B cell (primary cell): ENCODE measurements at regions not wholly inside any gene's neighbourhood (a gene's known extent, or its start where the extent isn't known, plus 50 kb on each side); places are given as distances from the start of the nearest gene placed in this dataset.

ENCODE experiments used
- ATAC-seq: fragments of 200-7000 bp; cut with Tn5 transposase; one replicate; pipeline ENCODE4 v1.10.0; 2021; ENCODE audit warnings: low read depth, mild to moderate bottlenecking, moderate number of reproducible peaks, moderate library complexity
- CTCF ChIA-PET: fragments of 350-600 bp; sonication (Branson Sonifier 250); formaldehyde crosslinking; loops from one replicate; lab custom pipeline; 2021; ENCODE audit warnings: antibody characterized with exemption, inconsistent platforms; lab: Charles Lee
- POLR2A ChIA-PET: fragments of 350-600 bp; sonication (Branson Sonifier 250); formaldehyde crosslinking; loops from one replicate; lab custom pipeline; 2021; ENCODE audit warnings: antibody characterized with exemption; lab: Charles Lee
- DNase-seq: peaks from one replicate; pipeline ENCODE4 v3.0.0; 2013
- H2AFZ ChIP-seq: 2 replicates; pipeline ENCODE4 v1.6.1; 2012; ENCODE audit warnings: mild to moderate bottlenecking, low read depth, low read length; ENCODE audit not compliant: insufficient read depth, poor library complexity, severe bottlenecking
- H3K27ac ChIP-seq, 2 donors: 1 replicate in 1 of 2; 2 replicates in 1 of 2; pipeline ENCODE4 v1.5.1; 2012 to 2013; ENCODE audit warnings: low read length in 2 of 2, mild to moderate bottlenecking in 2 of 2, moderate library complexity in 1 of 2
- H3K27me3 ChIP-seq, 4 experiments: fragments of 200-600 bp in 1 of 4; sonication (generic) in 1 of 4; replicated peaks in 1 of 4; 1 replicate in 2 of 4; 2 replicates in 2 of 4; pipeline versions ENCODE4 v1.6.1 to v1.7.0; 2013 to 2016; ENCODE audit warnings: low read length in 3 of 4, mild to moderate bottlenecking in 2 of 4, mixed read lengths in 1 of 4, moderate library complexity in 1 of 4; ENCODE audit not compliant: insufficient read depth in 4 of 4, control insufficient read depth in 3 of 4; ENCODE audit errors: control extremely low read depth in 1 of 4
- H3K36me3 ChIP-seq, 2 experiments: replicated peaks in 1 of 2; 1 replicate in 1 of 2; 2 replicates in 1 of 2; pipeline versions ENCODE4 v1.6.1 to v1.7.1; 2013; ENCODE audit warnings: low read length in 1 of 2; ENCODE audit not compliant: insufficient read depth in 2 of 2, control insufficient read depth in 1 of 2; ENCODE audit errors: control extremely low read depth in 1 of 2, extremely low read depth in 1 of 2
- H3K4me1 ChIP-seq, 2 donors: fragments of 200-600 bp in 1 of 2; sonication (generic) in 1 of 2; 1 replicate in 1 of 2; 2 replicates in 1 of 2; pipeline versions ENCODE4 v1.5.1 to v1.6.1; 2013 to 2017; ENCODE audit warnings: low read length in 2 of 2; ENCODE audit not compliant: control insufficient read depth in 2 of 2, insufficient read depth in 2 of 2
- H3K4me2 ChIP-seq: replicated peaks from 2 replicates; pipeline ENCODE3; 2012; ENCODE audit warnings: mild to moderate bottlenecking, low read depth, low read length; ENCODE audit not compliant: poor library complexity, severe bottlenecking
- H3K4me3 ChIP-seq, 5 experiments: fragments of 200-600 bp in 1 of 5; sonication (generic) in 1 of 5; 1 replicate in 3 of 5; 2 replicates in 2 of 5; pipeline versions ENCODE4 v1.5.1 to v1.7.0; 2011 to 2016; ENCODE audit warnings: low read length in 4 of 5, mild to moderate bottlenecking in 4 of 5, low read depth in 2 of 5, control low read depth in 1 of 5, moderate library complexity in 1 of 5; ENCODE audit not compliant: insufficient read depth in 1 of 5; ENCODE audit errors: control extremely low read depth in 1 of 5, extremely low read depth in 1 of 5
- H3K79me2 ChIP-seq: fragments of 200-600 bp; sonication (generic); one replicate; pipeline ENCODE4 v1.6.0; 2016; ENCODE audit warnings: low read length; ENCODE audit not compliant: control insufficient read depth, insufficient read depth
- H3K9ac ChIP-seq: fragments of 200-600 bp; sonication (generic); 2 replicates; pipeline ENCODE4 v1.6.1; 2017; ENCODE audit warnings: mild to moderate bottlenecking, low read length, moderate library complexity
- H3K9me3 ChIP-seq, 3 donors: one replicate each; pipeline versions ENCODE4 v1.6.1 to v1.7.1; 2013; ENCODE audit warnings: low read length in 2 of 3; ENCODE audit not compliant: control insufficient read depth in 2 of 3, insufficient read depth in 1 of 3; ENCODE audit errors: control extremely low read depth in 1 of 3
- H4K20me1 ChIP-seq: 2 replicates; pipeline ENCODE4 v1.6.0; 2012; ENCODE audit warnings: mild to moderate bottlenecking, low read length; ENCODE audit not compliant: insufficient read depth, control insufficient read depth, poor library complexity, severe bottlenecking
- H3K27ac Mint-ChIP-seq: one replicate; pipeline ENCODE4 v1.8.0; 2021; ENCODE audit warnings: mixed read lengths
- H3K27me3 Mint-ChIP-seq: one replicate; pipeline ENCODE4 v1.8.0; 2021; ENCODE audit warnings: mixed read lengths
- H3K4me1 Mint-ChIP-seq: one replicate; pipeline ENCODE4 v1.8.0; 2021; ENCODE audit warnings: mixed read lengths
- H3K4me3 Mint-ChIP-seq: one replicate; pipeline ENCODE4 v1.8.0; 2021; ENCODE audit warnings: mixed read lengths
- H3K9me3 Mint-ChIP-seq: one replicate; pipeline ENCODE4 v1.8.0; 2022; ENCODE audit warnings: mixed read lengths; ENCODE audit not compliant: insufficient read depth
- EZH2 ChIP-seq: IDR thresholded peaks from 2 replicates; pipeline ENCODE4 v1.6.1; 2012; ENCODE audit warnings: borderline replicate concordance, low read depth, mild to moderate bottlenecking, moderate library complexity, low read length; ENCODE audit not compliant: insufficient read depth, poor library complexity, severe bottlenecking
- WGBS: methylation state at CpG from one replicate; pipeline ENCODE4 v1.1.5; 2013; ENCODE audit warnings: missing lambda C conversion rate; ENCODE audit not compliant: insufficient coverage; 5-methylcytosine and 5-hydroxymethylcytosine counted together
- intact Hi-C: fragments of 100-400 bp; cut with micrococcal nuclease; formaldehyde crosslinking; loops from one replicate; pipeline ENCODE4 v1.10.0; 2022
- TF ChIP-seq, protein P1 (sequence below): fragments of 200-600 bp; IDR thresholded peaks from one replicate; pipeline ENCODE4 v1.8.0; 2022; ENCODE audit warnings: antibody characterized with exemption, mild to moderate bottlenecking

- DNase-seq: no peak
- Mint-ChIP-seq H3K4me3 (no peak overlapping the region), H3K27me3 (no peaks in the 10 kb centered on the region), H3K4me1 (no peaks in the 10 kb centered on the region), H3K27ac (no peak overlapping the region), H3K9me3 (no peaks in the 10 kb centered on the region)
- TF ChIP-seq, protein P1, sequence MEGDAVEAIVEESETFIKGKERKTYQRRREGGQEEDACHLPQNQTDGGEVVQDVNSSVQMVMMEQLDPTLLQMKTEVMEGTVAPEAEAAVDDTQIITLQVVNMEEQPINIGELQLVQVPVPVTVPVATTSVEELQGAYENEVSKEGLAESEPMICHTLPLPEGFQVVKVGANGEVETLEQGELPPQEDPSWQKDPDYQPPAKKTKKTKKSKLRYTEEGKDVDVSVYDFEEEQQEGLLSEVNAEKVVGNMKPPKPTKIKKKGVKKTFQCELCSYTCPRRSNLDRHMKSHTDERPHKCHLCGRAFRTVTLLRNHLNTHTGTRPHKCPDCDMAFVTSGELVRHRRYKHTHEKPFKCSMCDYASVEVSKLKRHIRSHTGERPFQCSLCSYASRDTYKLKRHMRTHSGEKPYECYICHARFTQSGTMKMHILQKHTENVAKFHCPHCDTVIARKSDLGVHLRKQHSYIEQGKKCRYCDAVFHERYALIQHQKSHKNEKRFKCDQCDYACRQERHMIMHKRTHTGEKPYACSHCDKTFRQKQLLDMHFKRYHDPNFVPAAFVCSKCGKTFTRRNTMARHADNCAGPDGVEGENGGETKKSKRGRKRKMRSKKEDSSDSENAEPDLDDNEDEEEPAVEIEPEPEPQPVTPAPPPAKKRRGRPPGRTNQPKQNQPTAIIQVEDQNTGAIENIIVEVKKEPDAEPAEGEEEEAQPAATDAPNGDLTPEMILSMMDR: no peak
- no peak for TF ChIP-seq EZH2
- CTCF ChIA-PET: interaction anchor here (1.6 kb wide), 1 partner anchor 13 kb away, joined by 3 read pairs; no protein-coding TSS in a partner anchor
- ATAC-seq: no peak
- Histone ChIP-seq H3K9ac (no peak overlapping the region), H3K36me3 (no peaks in the 10 kb centered on the region), H3K79me2 (no peaks in the 10 kb centered on the region), H3K27ac (no peak overlapping the region), H3K4me2 (no peak overlapping the region), H3K4me3 (no peak overlapping the region), H4K20me1 (no peaks in the 10 kb centered on the region), H3K27me3 (no peaks in the 10 kb centered on the region), H3K4me1 (no peaks in the 10 kb centered on the region), H2AFZ (no peak overlapping the region), H3K9me3 (peaks cover 0 to 30% (median 4%) of the 10 kb centered on the region in 3 donors)
- intact Hi-C loops: no loop called here
- 87% methylated on average over 8 of the region's 12 CpGs for WGBS
- POLR2A ChIA-PET: no interaction called here
Measured at GRCh38 chr2:3952866-3953516, 249.6 kb downstream of the DCDC2C start.

- Mint-ChIP-seq H3K27ac (no peak overlapping the region), H3K27me3 (no peaks in the 10 kb centered on the region), H3K4me1 (no peaks in the 10 kb centered on the region), H3K9me3 (no peaks in the 10 kb centered on the region), H3K4me3 (no peak overlapping the region)
- Histone ChIP-seq H2AFZ (no peak overlapping the region), H4K20me1 (no peaks in the 10 kb centered on the region), H3K36me3 (no peaks in the 10 kb centered on the region), H3K9me3 (peaks cover 0 to 28% (median 4%) of the 10 kb centered on the region in 3 donors), H3K79me2 (no peaks in the 10 kb centered on the region), H3K27me3 (no peaks in the 10 kb centered on the region), H3K4me1 (no peaks in the 10 kb centered on the region), H3K4me2 (no peak overlapping the region), H3K4me3 (no peak overlapping the region), H3K9ac (no peak overlapping the region), H3K27ac (no peak overlapping the region)
- WGBS: 79% methylated on average over 4 of the region's 5 CpGs
- POLR2A ChIA-PET: no interaction called here
- intact Hi-C loops: no loop called here
- no peak for DNase-seq
- TF ChIP-seq EZH2: no peak
- TF ChIP-seq, protein P1: no peak
- no peak for ATAC-seq
- CTCF ChIA-PET: interaction anchor here (1.6 kb wide), 1 partner anchor 12 kb away, joined by 3 read pairs; no protein-coding TSS in a partner anchor
Measured at GRCh38 chr2:3954261-3954660, 250.9 kb downstream of the DCDC2C start.
